Mesenchymal stem cell (in vitro differentiated cells and primary cell): ENCODE measurements at regions not wholly inside any gene's neighbourhood (a gene's known extent, or its start where the extent isn't known, plus 50 kb on each side); places are given as distances from the start of the nearest gene placed in this dataset.

Source experiments
- DNase-seq: peaks from one replicate; pipeline ENCODE4 v3.0.0-alpha.2; 2013
- H2AFZ ChIP-seq: one replicate; pipeline ENCODE4 v1.6.1; 2013; ENCODE audit warnings: low read depth, mild to moderate bottlenecking, control low read depth, inconsistent platforms, low read length, moderate library complexity
- H2AK5ac ChIP-seq: 2 replicates; pipeline ENCODE4 v1.6.1; 2013; ENCODE audit warnings: low read length, moderate library complexity, mild to moderate bottlenecking, inconsistent platforms; ENCODE audit not compliant: severe bottlenecking
- H2BK120ac ChIP-seq: one replicate; pipeline ENCODE4 v1.6.1; 2013; ENCODE audit warnings: low read depth, mild to moderate bottlenecking, inconsistent platforms, low read length, moderate library complexity
- H2BK12ac ChIP-seq, 2 experiments: one replicate each; pipeline ENCODE4 v1.6.1; 2013; ENCODE audit warnings: inconsistent platforms in 2 of 2, low read length in 2 of 2, mild to moderate bottlenecking in 2 of 2, moderate library complexity in 2 of 2, control low read depth in 1 of 2
- H2BK15ac ChIP-seq: one replicate; pipeline ENCODE4 v1.6.1; 2013; ENCODE audit warnings: mild to moderate bottlenecking, low read depth, inconsistent platforms; ENCODE audit not compliant: poor library complexity, severe bottlenecking
- H2BK5ac ChIP-seq: 2 replicates; pipeline ENCODE4 v1.6.1; 2013; ENCODE audit warnings: low read depth, mild to moderate bottlenecking, low read length, control low read depth, inconsistent platforms; ENCODE audit not compliant: poor library complexity, severe bottlenecking
- H3K14ac ChIP-seq, 2 experiments: one replicate each; pipeline ENCODE4 v1.6.1; 2013; ENCODE audit warnings: inconsistent platforms in 2 of 2, low read length in 2 of 2, control low read depth in 1 of 2, mild to moderate bottlenecking in 1 of 2, moderate library complexity in 1 of 2
- H3K18ac ChIP-seq, 2 experiments: one replicate each; pipeline ENCODE4 v1.6.1; 2013; ENCODE audit warnings: inconsistent platforms in 2 of 2, low read length in 2 of 2, control low read depth in 1 of 2, low read depth in 1 of 2, mild to moderate bottlenecking in 1 of 2
- H3K23ac ChIP-seq, 2 experiments: one replicate each; pipeline ENCODE4 v1.6.1; 2013; ENCODE audit warnings: inconsistent platforms in 2 of 2, low read length in 2 of 2, mild to moderate bottlenecking in 2 of 2, moderate library complexity in 2 of 2, control low read depth in 1 of 2
- H3K27ac ChIP-seq: 2 replicates; pipeline ENCODE4 v1.5.1; 2013; ENCODE audit warnings: mild to moderate bottlenecking, moderate library complexity, low read length, control low read depth, inconsistent platforms; ENCODE audit not compliant: poor library complexity, severe bottlenecking
- H3K27me3 ChIP-seq, 2 experiments: 2 replicates each; pipeline versions ENCODE4 v1.6.1 to v1.7.0; 2013; ENCODE audit warnings: low read length in 2 of 2, mild to moderate bottlenecking in 2 of 2, moderate library complexity in 2 of 2, control low read depth in 1 of 2, inconsistent platforms in 1 of 2; ENCODE audit not compliant: control insufficient read depth in 1 of 2, insufficient read depth in 1 of 2
- H3K36me3 ChIP-seq, 2 experiments: 2 replicates each; pipeline versions ENCODE4 v1.6.1 to v1.7.0; 2013; ENCODE audit warnings: low read length in 2 of 2, control low read depth in 1 of 2, inconsistent platforms in 1 of 2, low read depth in 1 of 2, mild to moderate bottlenecking in 1 of 2; ENCODE audit not compliant: insufficient read depth in 2 of 2, control insufficient read depth in 1 of 2
- H3K4ac ChIP-seq, 2 experiments: one replicate each; pipeline ENCODE4 v1.6.1; 2013; ENCODE audit warnings: inconsistent platforms in 2 of 2, low read length in 2 of 2, mild to moderate bottlenecking in 2 of 2, moderate library complexity in 2 of 2, control low read depth in 1 of 2, low read depth in 1 of 2
- H3K4me1 ChIP-seq: 2 replicates; pipeline ENCODE4 v1.6.1; 2013; ENCODE audit warnings: low read depth, low read length, control low read depth; ENCODE audit not compliant: control insufficient read depth, insufficient read depth
- H3K4me2 ChIP-seq: 2 replicates; pipeline ENCODE4 v1.6.1; 2013; ENCODE audit warnings: low read length, mild to moderate bottlenecking, inconsistent platforms; ENCODE audit not compliant: poor library complexity, severe bottlenecking
- H3K4me3 ChIP-seq, 2 experiments: 2 replicates each; pipeline versions ENCODE4 v1.5.1 to v1.7.0; 2013; ENCODE audit warnings: low read length in 2 of 2, mild to moderate bottlenecking in 2 of 2, control low read depth in 1 of 2, low read depth in 1 of 2; ENCODE audit not compliant: insufficient read depth in 1 of 2
- H3K79me1 ChIP-seq: replicated peaks from 2 replicates; pipeline ENCODE4 v1.6.1; 2013; ENCODE audit warnings: mild to moderate bottlenecking, control low read depth, low read length, inconsistent platforms; ENCODE audit not compliant: poor library complexity, severe bottlenecking
- H3K9ac ChIP-seq: 2 replicates; pipeline ENCODE4 v1.7.0; 2013; ENCODE audit warnings: mild to moderate bottlenecking, low read length, moderate library complexity
- H3K9me3 ChIP-seq: 2 replicates; pipeline ENCODE4 v1.7.0; 2013; ENCODE audit warnings: mild to moderate bottlenecking, low read length; ENCODE audit not compliant: control insufficient read depth
- H4K8ac ChIP-seq: one replicate; pipeline ENCODE4 v1.6.1; 2013; ENCODE audit warnings: inconsistent platforms, mild to moderate bottlenecking, low read length, moderate library complexity
- H4K91ac ChIP-seq: one replicate; pipeline ENCODE4 v1.6.1; 2013; ENCODE audit warnings: mild to moderate bottlenecking, low read length, inconsistent platforms
- WGBS: methylation state at CpG from one replicate; pipeline ENCODE4 v1.1.7; 2013; ENCODE audit warnings: mixed read lengths; 5-methylcytosine and 5-hydroxymethylcytosine counted together

- H3K23ac ChIP-seq = no peak overlapping the region
- peak overlapping the region; percentile 29 to 66 for H2BK12ac ChIP-seq
- H4K91ac ChIP-seq = peak overlapping the region; percentile 87
- no peak overlapping the region for H2AK5ac ChIP-seq
- H3K14ac ChIP-seq = peak overlapping the region in 1 of 2 experiments; percentile 76
- H3K4me3 ChIP-seq = no peak overlapping the region
- no peak overlapping the region for H2BK5ac ChIP-seq
- H3K9ac ChIP-seq = no peak overlapping the region
- peak overlapping the region; percentile 27 for H4K8ac ChIP-seq
- no peaks in the 10 kb centered on the region for H3K79me1 ChIP-seq
- H3K36me3 ChIP-seq = no peaks in the 10 kb centered on the region
- peaks cover 57 to 82% of the 10 kb centered on the region in 2 experiments for H3K27me3 ChIP-seq
- H3K4me1 ChIP-seq = peaks cover 18% of the 10 kb centered on the region
- H3K9me3 ChIP-seq = no peaks in the 10 kb centered on the region
- peak overlapping the region in 1 of 2 experiments; percentile 58 for H3K18ac ChIP-seq
- H3K4ac ChIP-seq = peak overlapping the region; percentile 5 to 10
- H3K4me2 ChIP-seq = no peak overlapping the region
- no peak overlapping the region for H3K27ac ChIP-seq
- H2AFZ ChIP-seq = no peak overlapping the region
- DNase-seq = no peak
- H2BK120ac ChIP-seq = peak overlapping the region; percentile 8
- WGBS = 87% methylated on average over 28 of the region's 28 CpGs
- peak overlapping the region; percentile 3 for H2BK15ac ChIP-seq
Observed at GRCh38 chr9:134230092-134230941, 66.0 kb upstream of the RNU6ATAC start.

GRCh38 chr9:134230942-134231325 lies 66.6 kb upstream of the RNU6ATAC start:
- Histone ChIP-seq H3K27ac (no peak overlapping the region), H2BK15ac (peak overlapping the region; percentile 44), H3K36me3 (no peaks in the 10 kb centered on the region), H4K91ac (peak overlapping the region; percentile 20), H3K23ac (no peak overlapping the region), H3K9me3 (no peaks in the 10 kb centered on the region), H2AFZ (no peak overlapping the region), H3K4me3 (no peak overlapping the region), H3K79me1 (no peaks in the 10 kb centered on the region), H3K4me2 (no peak overlapping the region), H4K8ac (peak overlapping the region; percentile 4), H3K18ac (peak overlapping the region; percentile 58 to 59), H3K14ac (peak overlapping the region in 1 of 2 experiments; percentile 57), H2AK5ac (no peak overlapping the region), H3K9ac (no peak overlapping the region), H3K4me1 (peaks cover 17% of the 10 kb centered on the region), H3K27me3 (peaks cover 51 to 79% of the 10 kb centered on the region in 2 experiments), H2BK12ac (peak overlapping the region in 1 of 2 experiments; percentile 29), H2BK120ac (no peak overlapping the region), H2BK5ac (no peak overlapping the region), H3K4ac (peak overlapping the region in 1 of 2 experiments; percentile 5)
- WGBS = 72% methylated on average over 14 of the region's 14 CpGs
- no peak for DNase-seq

DNA sequence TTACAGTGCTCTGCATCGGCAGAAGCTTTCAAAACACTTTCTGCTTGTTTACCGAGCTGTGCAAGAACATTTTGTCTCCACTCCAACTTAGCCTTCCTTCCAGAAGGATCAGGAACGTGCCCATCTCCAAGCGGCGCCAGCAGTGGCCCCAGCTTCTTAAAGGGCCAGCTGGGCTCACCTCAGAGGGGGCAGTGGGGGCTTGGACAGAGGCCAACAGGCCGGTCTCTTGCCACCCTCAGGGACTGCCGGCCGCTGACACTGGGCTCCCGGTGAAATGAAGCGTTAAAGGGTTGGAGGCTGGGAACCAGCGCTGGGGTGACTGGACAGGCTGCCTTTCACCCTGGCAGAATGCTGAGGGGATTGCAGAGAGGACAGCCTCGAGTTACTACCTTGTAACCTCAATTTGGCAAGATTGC lies 67.0 kb upstream of the RNU6ATAC start:
- no peak overlapping the region for H3K9ac ChIP-seq
- H2AK5ac ChIP-seq = no peak overlapping the region
- H2BK12ac ChIP-seq = peak overlapping the region; percentile 75 to 89
- no peak overlapping the region for H3K14ac ChIP-seq
- no peaks in the 10 kb centered on the region for H3K9me3 ChIP-seq
- 62% methylated on average over 12 of the region's 12 CpGs for WGBS
- H3K18ac ChIP-seq = peak overlapping the region; percentile 59
- H2BK120ac ChIP-seq = peak overlapping the region; percentile 43
- no peak overlapping the region for H2BK5ac ChIP-seq
- H3K4me2 ChIP-seq = no peak overlapping the region
- no peaks in the 10 kb centered on the region for H3K79me1 ChIP-seq
- H4K8ac ChIP-seq = peak overlapping the region; percentile 45
- DNase-seq = no peak
- peaks cover 47 to 75% of the 10 kb centered on the region in 2 experiments for H3K27me3 ChIP-seq
- peak overlapping the region; percentile 36 for H4K91ac ChIP-seq
- H3K23ac ChIP-seq = no peak overlapping the region
- no peak overlapping the region for H2AFZ ChIP-seq
- H2BK15ac ChIP-seq = peak overlapping the region; percentile 90
- no peak overlapping the region for H3K27ac ChIP-seq
- H3K4ac ChIP-seq = peak overlapping the region; percentile 6 to 35
- H3K4me1 ChIP-seq = peaks cover 13% of the 10 kb centered on the region
- no peak overlapping the region for H3K4me3 ChIP-seq
- H3K36me3 ChIP-seq = no peaks in the 10 kb centered on the region

GRCh38 chr9:134231767-134232166 lies 67.4 kb upstream of the RNU6ATAC start:
- Histone ChIP-seq H4K8ac (peak overlapping the region; percentile 70), H4K91ac (peak overlapping the region; percentile 36), H3K9me3 (no peaks in the 10 kb centered on the region), H3K9ac (no peak overlapping the region), H3K14ac (peak overlapping the region in 1 of 2 experiments; percentile 22), H3K4me1 (peaks cover 10% of the 10 kb centered on the region), H3K27ac (no peak overlapping the region), H3K27me3 (peaks cover 43 to 71% of the 10 kb centered on the region in 2 experiments), H3K36me3 (no peaks in the 10 kb centered on the region), H2BK12ac (peak overlapping the region; percentile 75 to 89), H2BK5ac (no peak overlapping the region), H3K23ac (no peak overlapping the region), H2AFZ (no peak overlapping the region), H2AK5ac (no peak overlapping the region), H3K4me3 (no peak overlapping the region), H3K4ac (peak overlapping the region in 1 of 2 experiments; percentile 35), H2BK15ac (peak overlapping the region; percentile 90), H2BK120ac (peak overlapping the region; percentile 43), H3K79me1 (no peaks in the 10 kb centered on the region), H3K18ac (peak overlapping the region; percentile 59), H3K4me2 (no peak overlapping the region)
- 90% methylated on average over 7 of the region's 8 CpGs for WGBS
- no peak for DNase-seq
